ENCODE measurements at regions not wholly inside any gene's neighbourhood (a gene's known extent, or its start where the extent isn't known, plus 50 kb on each side); places are given as distances from the start of the nearest gene placed in this dataset.

- no peaks in the 10 kb centered on the region for H3K9me3 ChIP-seq (ENCODE audit: low read depth, low read length)
- no peak overlapping the region for H3K9ac ChIP-seq (ENCODE audit: insufficient read length)
- H3K27ac ChIP-seq, result no peak overlapping the region
- no peak overlapping the region for H3K4me3 ChIP-seq
- DNase-seq (ENCODE audit: low read depth, low spot score), result no peak
- no peaks in the 10 kb centered on the region for H3K36me3 ChIP-seq (ENCODE audit: insufficient read depth, low read length)
- TF ChIP-seq POLR2AphosphoS5 (IDR thresholded peaks at IDR 0.05; ENCODE audit: borderline replicate concordance, low read depth, low read length), result no peak
- no peak for TF ChIP-seq EZH2 (IDR thresholded peaks at IDR 0.05)
- TF ChIP-seq FOXP2 (optimal IDR thresholded peaks at IDR 0.05; ENCODE audit: control extremely low read depth, extremely low read length, insufficient read depth), result no peak
Observed at GRCh38 chr6:130749402-130749801, 77.8 kb upstream of the SMLR1 start.

DNA sequence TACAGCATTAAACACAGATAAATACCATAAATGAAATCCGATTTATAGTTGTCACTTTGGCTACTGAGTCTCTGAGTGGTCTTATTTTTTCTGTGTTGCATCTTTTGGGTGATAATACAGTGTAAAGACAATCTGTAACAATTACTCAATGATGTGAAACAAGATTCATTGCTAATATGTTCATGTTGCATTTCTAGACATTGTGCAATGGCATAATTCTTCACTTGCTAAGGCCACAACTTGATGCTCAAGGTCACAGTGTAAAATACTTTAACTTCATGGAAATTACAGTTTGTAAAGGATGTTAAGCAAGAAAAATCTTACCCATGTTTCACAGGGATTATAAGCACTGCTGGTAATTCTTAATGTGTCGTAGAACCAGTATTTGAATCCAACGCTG lies 74.9 kb upstream of the SMLR1 start:
- TF ChIP-seq POLR2AphosphoS5 (IDR thresholded peaks at IDR 0.05; ENCODE audit: borderline replicate concordance, low read depth, low read length), result no peak
- no peak for TF ChIP-seq FOXP2 (optimal IDR thresholded peaks at IDR 0.05; ENCODE audit: control extremely low read depth, extremely low read length, insufficient read depth)
- H3K9me3 ChIP-seq (ENCODE audit: low read depth, low read length), result no peaks in the 10 kb centered on the region
- H3K36me3 ChIP-seq (ENCODE audit: insufficient read depth, low read length), result no peaks in the 10 kb centered on the region
- H3K9ac ChIP-seq (ENCODE audit: insufficient read length), result no peak overlapping the region
- H3K27ac ChIP-seq, result no peak overlapping the region
- H3K4me3 ChIP-seq, result no peak overlapping the region
- no peak for DNase-seq (ENCODE audit: low read depth, low spot score)

- H3K9ac ChIP-seq (ENCODE audit: insufficient read length), result no peak overlapping the region
- no peaks in the 10 kb centered on the region for H3K9me3 ChIP-seq (ENCODE audit: low read depth, low read length)
- H3K4me3 ChIP-seq, result no peak overlapping the region
- H3K27ac ChIP-seq, result no peak overlapping the region
- no peak for DNase-seq (ENCODE audit: low read depth, low spot score)
- H3K36me3 ChIP-seq (ENCODE audit: insufficient read depth, low read length), result no peaks in the 10 kb centered on the region
- no peak for TF ChIP-seq POLR2AphosphoS5 (IDR thresholded peaks at IDR 0.05; ENCODE audit: borderline replicate concordance, low read depth, low read length)
- no peak for TF ChIP-seq FOXP2 (optimal IDR thresholded peaks at IDR 0.05; ENCODE audit: control extremely low read depth, extremely low read length, insufficient read depth)
- no peak for TF ChIP-seq EZH2 (IDR thresholded peaks at IDR 0.05)
Observed at GRCh38 chr6:130754786-130755367, 72.3 kb upstream of the SMLR1 start.

- no peak for DNase-seq (ENCODE audit: low read depth, low spot score)
Observed at GRCh38 chr6:130755368-130756034, 71.7 kb upstream of the SMLR1 start.

GRCh38 chr6:130756824-130757223 lies 70.4 kb upstream of the SMLR1 start:
- Histone ChIP-seq H3K9ac (ENCODE audit: insufficient read length) (no peak overlapping the region), H3K4me3 (no peak overlapping the region), H3K9me3 (ENCODE audit: low read depth, low read length) (no peaks in the 10 kb centered on the region), H3K27ac (no peak overlapping the region), H3K36me3 (ENCODE audit: insufficient read depth, low read length) (no peaks in the 10 kb centered on the region)
- TF ChIP-seq EZH2 (IDR thresholded peaks at IDR 0.05), result no peak
- no peak for DNase-seq (ENCODE audit: low read depth, low spot score)

More at GRCh38 chr6:130755368-130756034, 71.7 kb upstream of the SMLR1 start:
- Histone ChIP-seq H3K9me3 (ENCODE audit: low read depth, low read length) (no peaks in the 10 kb centered on the region), H3K36me3 (ENCODE audit: insufficient read depth, low read length) (no peaks in the 10 kb centered on the region), H3K4me3 (no peak overlapping the region), H3K27ac (no peak overlapping the region), H3K9ac (ENCODE audit: insufficient read length) (no peak overlapping the region)
- TF ChIP-seq FOXP2 (optimal IDR thresholded peaks at IDR 0.05; ENCODE audit: control extremely low read depth, extremely low read length, insufficient read depth) (no peak), EZH2 (IDR thresholded peaks at IDR 0.05) (no peak), POLR2AphosphoS5 (IDR thresholded peaks at IDR 0.05; ENCODE audit: borderline replicate concordance, low read depth, low read length) (no peak)

GRCh38 chr6:130758813-130759212 lies 68.4 kb upstream of the SMLR1 start:
- Histone ChIP-seq H3K9ac (ENCODE audit: insufficient read length) (no peak overlapping the region), H3K9me3 (ENCODE audit: low read depth, low read length) (no peaks in the 10 kb centered on the region), H3K36me3 (ENCODE audit: insufficient read depth, low read length) (no peaks in the 10 kb centered on the region), H3K27ac (no peak overlapping the region), H3K4me3 (no peak overlapping the region)
- DNase-seq (ENCODE audit: low read depth, low spot score), result no peak
- TF ChIP-seq POLR2AphosphoS5 (IDR thresholded peaks at IDR 0.05; ENCODE audit: borderline replicate concordance, low read depth, low read length), result no peak
- no peak for TF ChIP-seq EZH2 (IDR thresholded peaks at IDR 0.05)
- TF ChIP-seq FOXP2 (optimal IDR thresholded peaks at IDR 0.05; ENCODE audit: control extremely low read depth, extremely low read length, insufficient read depth), result no peak

GRCh38 chr6:130760006-130760405 lies 67.2 kb upstream of the SMLR1 start:
- TF ChIP-seq POLR2AphosphoS5 (IDR thresholded peaks at IDR 0.05; ENCODE audit: borderline replicate concordance, low read depth, low read length) (no peak), FOXP2 (optimal IDR thresholded peaks at IDR 0.05; ENCODE audit: control extremely low read depth, extremely low read length, insufficient read depth) (no peak), EZH2 (IDR thresholded peaks at IDR 0.05) (no peak)
- DNase-seq (ENCODE audit: low read depth, low spot score), result no peak

DNA sequence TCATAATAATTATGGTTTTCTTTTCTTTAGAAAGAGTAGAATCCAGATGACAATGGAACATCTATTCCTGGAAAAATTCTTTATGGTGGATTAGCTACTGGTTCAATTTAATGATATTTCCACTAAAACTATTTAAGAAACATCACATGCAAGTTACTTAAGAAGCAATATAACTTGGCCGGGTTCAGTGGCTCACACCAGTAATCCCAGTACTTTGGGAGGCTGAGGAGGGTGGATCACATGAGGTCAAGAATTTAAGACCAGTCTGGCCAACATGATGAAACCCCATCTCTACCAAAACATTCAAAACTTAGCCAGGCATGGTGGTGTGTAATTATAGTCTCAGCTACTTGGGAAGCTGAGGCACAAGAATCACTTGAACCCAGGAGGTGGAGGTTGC lies 65.9 kb upstream of the SMLR1 start:
- no peaks in the 10 kb centered on the region for H3K36me3 ChIP-seq (ENCODE audit: insufficient read depth, low read length)
- H3K4me3 ChIP-seq, result no peak overlapping the region
- H3K27ac ChIP-seq, result no peak overlapping the region
- no peaks in the 10 kb centered on the region for H3K9me3 ChIP-seq (ENCODE audit: low read depth, low read length)
- TF ChIP-seq POLR2AphosphoS5 (IDR thresholded peaks at IDR 0.05; ENCODE audit: borderline replicate concordance, low read depth, low read length) (no peak), FOXP2 (optimal IDR thresholded peaks at IDR 0.05; ENCODE audit: control extremely low read depth, extremely low read length, insufficient read depth) (no peak), EZH2 (IDR thresholded peaks at IDR 0.05) (no peak)
- H3K9ac ChIP-seq (ENCODE audit: insufficient read length), result no peak overlapping the region
- no peak for DNase-seq (ENCODE audit: low read depth, low spot score)

More at GRCh38 chr6:130760006-130760405, 67.2 kb upstream of the SMLR1 start:
- H3K9ac ChIP-seq (ENCODE audit: insufficient read length), result no peak overlapping the region
- no peak overlapping the region for H3K27ac ChIP-seq
- no peaks in the 10 kb centered on the region for H3K9me3 ChIP-seq (ENCODE audit: low read depth, low read length)
- no peaks in the 10 kb centered on the region for H3K36me3 ChIP-seq (ENCODE audit: insufficient read depth, low read length)
- H3K4me3 ChIP-seq, result no peak overlapping the region
